OCI-LY7 (cell line): ENCODE measurements at regions not wholly inside any gene's neighbourhood (a gene's known extent, or its start where the extent isn't known, plus 50 kb on each side); places are given as distances from the start of the nearest gene placed in this dataset.

Experiments used
- BruUV-seq: library from RNA; stranded (reverse); fragments of 400-500 nt; replicated peaks from 2 replicates; lab custom pipeline; 2021; lab: Mats Ljungman, UMichigan
- CTCF ChIA-PET: fragments of 300-600 bp; sonication (Branson Sonifier 250); formaldehyde crosslinking; loops from one replicate; lab custom pipeline; 2022; ENCODE audit warnings: antibody characterized with exemption; ENCODE audit not compliant: unreplicated experiment; lab: Charles Lee
- POLR2A ChIA-PET: fragments of 300-600 bp; sonication (Branson Sonifier 250); formaldehyde crosslinking; loops from one replicate; lab custom pipeline; 2022; ENCODE audit warnings: antibody characterized with exemption; lab: Charles Lee
- DNase-seq: peaks from one replicate; pipeline ENCODE4 v3.0.0-alpha.2; 2015; ENCODE audit warnings: low spot score
- H2AFZ ChIP-seq: fragments of 200-600 bp; sonication (generic), shearing (Covaris generic); 2 replicates; pipeline ENCODE4 v1.6.1; 2014; ENCODE audit warnings: mild to moderate bottlenecking, antibody characterized with exemption, low read length, moderate library complexity
- H3K27ac ChIP-seq: fragments of 200-600 bp; sonication (generic); 2 replicates; pipeline ENCODE4 v1.5.1; 2014; ENCODE audit warnings: mixed run types, low read depth, mild to moderate bottlenecking, moderate library complexity, low read length, inconsistent platforms; ENCODE audit not compliant: poor library complexity, severe bottlenecking
- H3K36me3 ChIP-seq: fragments of 200-600 bp; sonication (generic); 2 replicates; pipeline ENCODE4 v1.6.1; 2014; ENCODE audit warnings: mild to moderate bottlenecking, antibody characterized with exemption, low read length, moderate library complexity, mixed read lengths; ENCODE audit not compliant: insufficient read depth
- H3K4me1 ChIP-seq: fragments of 200-600 bp; sonication (generic); 2 replicates; pipeline ENCODE4 v1.5.1; 2014; ENCODE audit warnings: mild to moderate bottlenecking, low read length; ENCODE audit not compliant: insufficient read depth, poor library complexity, severe bottlenecking
- H3K4me2 ChIP-seq: fragments of 200-600 bp; sonication (generic); 2 replicates; pipeline ENCODE4 v1.6.1; 2014; ENCODE audit warnings: mild to moderate bottlenecking, low read length
- H3K4me3 ChIP-seq: fragments of 200-600 bp; sonication (generic); 2 replicates; pipeline ENCODE4 v1.5.1; 2014; ENCODE audit warnings: mild to moderate bottlenecking, low read depth, low read length; ENCODE audit not compliant: poor library complexity, severe bottlenecking
- H3K79me2 ChIP-seq: fragments of 200-600 bp; sonication (generic); 2 replicates; pipeline ENCODE4 v1.6.1; 2016; ENCODE audit warnings: low read depth, mild to moderate bottlenecking, low read length, moderate library complexity, mixed read lengths; ENCODE audit not compliant: insufficient read depth
- H3K9me2 ChIP-seq: fragments of 200-600 bp; sonication (generic); 2 replicates; pipeline ENCODE4 v1.6.1; 2016; ENCODE audit warnings: mild to moderate bottlenecking, low read length, mixed read lengths; ENCODE audit not compliant: insufficient read depth
- H3K9me3 ChIP-seq: fragments of 200-600 bp; sonication (generic); 2 replicates; pipeline ENCODE4 v1.6.1; 2014; ENCODE audit warnings: mild to moderate bottlenecking, mixed run types, low read length, mixed read lengths
- H4K20me1 ChIP-seq: fragments of 200-600 bp; sonication (generic); 2 replicates; pipeline ENCODE4 v1.6.1; 2014; ENCODE audit warnings: mild to moderate bottlenecking, antibody characterized with exemption, low read length, moderate library complexity, mixed read lengths; ENCODE audit not compliant: insufficient read depth
- EZH2phosphoT487 ChIP-seq: fragments of 200-600 bp; sonication (generic); IDR thresholded peaks from 2 replicates; pipeline ENCODE4 v1.6.1; 2018; ENCODE audit warnings: low read depth, borderline replicate concordance, mild to moderate bottlenecking, mixed run types, antibody characterized with exemption, low read length, moderate library complexity, mixed read lengths
- intact Hi-C: fragments of 100-400 bp; cut with micrococcal nuclease; formaldehyde crosslinking; loops from one replicate; pipeline ENCODE4 v1.10.0; 2022; ENCODE audit not compliant: unreplicated experiment
- TF ChIP-seq, protein P1 (sequence below): fragments of 200-600 bp; sonication (generic); conservative IDR thresholded peaks from 2 replicates; pipeline ENCODE4 v1.5.1; 2014; ENCODE audit warnings: mild to moderate bottlenecking, antibody characterized with exemption, low read length, moderate library complexity, mixed read lengths

DNA sequence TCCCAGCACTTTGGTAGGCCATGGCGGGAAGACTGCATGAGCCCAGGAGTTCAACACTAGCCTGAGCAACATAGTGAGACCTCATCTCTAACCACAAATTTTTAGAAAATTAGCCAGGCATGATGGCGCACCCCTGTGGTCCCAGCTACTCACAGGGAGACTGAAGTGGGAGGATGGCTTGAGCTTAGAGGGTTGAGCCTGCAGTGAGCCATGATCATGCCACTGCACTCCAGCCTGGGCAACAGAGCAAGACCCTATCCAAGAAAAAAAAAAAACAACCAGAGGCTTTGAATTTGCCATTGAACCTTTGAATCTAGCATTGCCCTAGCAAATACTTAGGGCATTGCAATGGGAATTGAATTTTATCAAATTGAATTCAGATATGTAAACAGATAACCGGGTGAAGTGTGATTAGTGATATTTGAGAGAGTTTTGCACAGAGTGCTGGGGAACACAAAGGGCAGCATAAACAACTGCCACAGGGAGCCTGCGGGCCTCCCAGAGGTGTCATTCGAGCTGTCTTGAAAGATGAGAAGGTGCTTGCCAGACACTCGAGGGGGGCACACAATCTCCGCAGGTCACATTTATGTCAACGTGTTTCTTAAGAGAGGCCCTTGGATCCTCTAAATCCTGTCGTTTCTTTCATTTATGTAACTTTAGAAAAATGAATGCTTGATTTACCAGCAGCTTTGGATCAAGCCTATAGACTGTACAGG is 200.3 kb downstream of the AASDH start:
- BruUV-seq = no TSS peak

DNA sequence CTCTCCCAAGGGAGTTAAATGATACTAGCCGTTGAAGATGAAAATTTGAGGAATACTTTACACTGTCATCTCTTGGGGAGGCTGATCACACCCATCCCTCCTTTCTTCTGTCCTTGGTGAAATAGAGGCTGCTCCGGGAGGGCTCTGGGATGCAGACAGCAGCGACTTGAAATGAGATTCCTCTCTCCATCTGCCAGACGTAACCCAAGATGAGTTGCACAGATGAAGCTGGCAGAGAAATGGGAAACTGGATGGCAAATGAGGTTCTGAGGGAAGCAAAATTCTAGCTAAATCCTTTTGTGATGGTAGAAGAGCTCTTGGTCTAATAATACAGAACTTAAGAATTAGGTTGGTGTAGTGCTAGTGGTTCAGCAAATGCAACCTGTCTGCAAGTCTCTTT is 201.4 kb downstream of the AASDH start:
- Histone ChIP-seq H4K20me1 (no peaks in the 10 kb centered on the region), H3K4me2 (no peak overlapping the region), H3K36me3 (no peaks in the 10 kb centered on the region), H2AFZ (no peak overlapping the region), H3K4me3 (no peak overlapping the region), H3K9me3 (no peaks in the 10 kb centered on the region), H3K79me2 (no peaks in the 10 kb centered on the region), H3K4me1 (peaks cover 9% of the 10 kb centered on the region), H3K27ac (no peak overlapping the region), H3K9me2 (no peaks in the 10 kb centered on the region)
- ChIA-PET CTCF (no interaction called here), POLR2A (interaction anchor here (0.6 kb wide), 1 partner anchor 241 kb away, joined by 5 read pairs; no protein-coding TSS in a partner anchor)
- TF ChIP-seq, protein P1, sequence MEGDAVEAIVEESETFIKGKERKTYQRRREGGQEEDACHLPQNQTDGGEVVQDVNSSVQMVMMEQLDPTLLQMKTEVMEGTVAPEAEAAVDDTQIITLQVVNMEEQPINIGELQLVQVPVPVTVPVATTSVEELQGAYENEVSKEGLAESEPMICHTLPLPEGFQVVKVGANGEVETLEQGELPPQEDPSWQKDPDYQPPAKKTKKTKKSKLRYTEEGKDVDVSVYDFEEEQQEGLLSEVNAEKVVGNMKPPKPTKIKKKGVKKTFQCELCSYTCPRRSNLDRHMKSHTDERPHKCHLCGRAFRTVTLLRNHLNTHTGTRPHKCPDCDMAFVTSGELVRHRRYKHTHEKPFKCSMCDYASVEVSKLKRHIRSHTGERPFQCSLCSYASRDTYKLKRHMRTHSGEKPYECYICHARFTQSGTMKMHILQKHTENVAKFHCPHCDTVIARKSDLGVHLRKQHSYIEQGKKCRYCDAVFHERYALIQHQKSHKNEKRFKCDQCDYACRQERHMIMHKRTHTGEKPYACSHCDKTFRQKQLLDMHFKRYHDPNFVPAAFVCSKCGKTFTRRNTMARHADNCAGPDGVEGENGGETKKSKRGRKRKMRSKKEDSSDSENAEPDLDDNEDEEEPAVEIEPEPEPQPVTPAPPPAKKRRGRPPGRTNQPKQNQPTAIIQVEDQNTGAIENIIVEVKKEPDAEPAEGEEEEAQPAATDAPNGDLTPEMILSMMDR = no peak
- no peak for TF ChIP-seq EZH2phosphoT487
- intact Hi-C loops = no loop called here
- no peak for DNase-seq
- BruUV-seq = no TSS peak

More for the DNA sequence above, 200.3 kb downstream of the AASDH start:
- CTCF ChIA-PET = no interaction called here
- Histone ChIP-seq H2AFZ (no peak overlapping the region), H3K9me3 (no peaks in the 10 kb centered on the region), H4K20me1 (no peaks in the 10 kb centered on the region), H3K4me1 (peaks cover 9% of the 10 kb centered on the region), H3K4me3 (no peak overlapping the region), H3K27ac (no peak overlapping the region), H3K9me2 (no peaks in the 10 kb centered on the region), H3K4me2 (no peak overlapping the region), H3K79me2 (no peaks in the 10 kb centered on the region), H3K36me3 (no peaks in the 10 kb centered on the region; the same call in 1 of the 2 replicates)
- intact Hi-C loops = no loop called here
- DNase-seq = no peak
- POLR2A ChIA-PET = interaction anchor here (0.6 to 0.7 kb wide), 4 partner anchors 15 to 649 kb away, joined by 3 to 5 read pairs (median 4); no protein-coding TSS in a partner anchor
- TF ChIP-seq, protein P1 = no peak
- no peak for TF ChIP-seq EZH2phosphoT487

DNA sequence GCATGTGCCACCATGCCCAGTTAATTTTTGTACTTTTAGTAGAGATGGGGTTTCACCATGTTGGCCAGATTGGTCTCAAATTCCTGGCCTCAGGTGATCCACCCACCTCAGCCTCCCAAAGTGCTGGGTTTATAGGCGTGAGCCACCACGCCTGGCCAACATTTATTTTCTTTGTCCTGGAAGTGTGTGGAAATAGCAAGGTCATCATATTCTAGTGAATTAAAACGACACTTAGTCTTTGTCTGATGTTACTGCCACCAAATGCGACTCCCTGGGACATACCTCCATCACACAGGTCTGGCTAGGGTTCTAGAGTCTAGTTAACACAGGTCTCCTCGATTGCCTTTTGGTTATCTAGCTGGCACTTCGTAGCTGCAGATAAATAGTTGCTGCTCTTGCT is 203.1 kb downstream of the AASDH start:
- no peaks in the 10 kb centered on the region for H4K20me1 ChIP-seq
- H3K4me3 ChIP-seq = no peak overlapping the region
- no peaks in the 10 kb centered on the region for H3K79me2 ChIP-seq
- TF ChIP-seq, protein P1 = no peak
- TF ChIP-seq EZH2phosphoT487 = no peak
- no peak for DNase-seq
- H3K36me3 ChIP-seq = no peaks in the 10 kb centered on the region
- intact Hi-C loops = no loop called here
- H3K4me1 ChIP-seq = peaks cover 9% of the 10 kb centered on the region
- H3K9me2 ChIP-seq = no peaks in the 10 kb centered on the region
- no peak overlapping the region for H3K4me2 ChIP-seq
- CTCF ChIA-PET = interaction anchor here (1.0 kb wide), 1 partner anchor 236 kb away, joined by 4 read pairs; no protein-coding TSS in a partner anchor
- POLR2A ChIA-PET = interaction anchor here (0.7 to 0.8 kb wide), 2 partner anchors 78 to 164 kb away, joined by 3 to 4 read pairs; no protein-coding TSS in a partner anchor
- no TSS peak for BruUV-seq
- H3K9me3 ChIP-seq = no peaks in the 10 kb centered on the region
- H2AFZ ChIP-seq = no peak overlapping the region; the same call in 1 of the 2 replicates
- no peak overlapping the region for H3K27ac ChIP-seq
